Adrenal gland (tissue), 9 donors: ENCODE measurements at regions not wholly inside any gene's neighbourhood (a gene's known extent, or its start where the extent isn't known, plus 50 kb on each side); places are given as distances from the start of the nearest gene placed in this dataset.

Experiments
- DNase-seq, 7 donors: peaks; one replicate each; pipeline ENCODE4 v3.0.0-alpha.2; 2019 to 2020
- H3K27ac ChIP-seq, 5 donors: fragments of 200-600 bp; sonication (generic) in 4 of 5; 1 replicate in 3 of 5; 2 replicates in 2 of 5; pipeline versions ENCODE4 v1.5.1 to v1.8.0; 2016 to 2020; ENCODE audit warnings: mild to moderate bottlenecking in 1 of 5
- H3K27me3 ChIP-seq: fragments of 200-600 bp; 2 replicates; pipeline ENCODE4 v1.8.0; 2021
- H3K36me3 ChIP-seq, 2 donors: fragments of 200-600 bp; replicated peaks in 1 of 2; 1 replicate in 1 of 2; 2 replicates in 1 of 2; pipeline versions ENCODE4 v1.5.1 to v1.8.0; 2018 to 2022
- H3K4me1 ChIP-seq, 2 donors: fragments of 200-600 bp; replicated peaks in 1 of 2; 1 replicate in 1 of 2; 2 replicates in 1 of 2; pipeline versions ENCODE4 v1.5.1 to v1.8.0; 2018 to 2021
- H3K4me3 ChIP-seq, 4 donors: fragments of 200-600 bp; sonication (generic) in 3 of 4; one replicate each; pipeline ENCODE4 v1.5.1; 2016 to 2018
- H3K9me3 ChIP-seq, 3 donors: fragments of 200-600 bp; sonication (generic) in 1 of 3; replicated peaks in 1 of 3; 1 replicate in 2 of 3; 2 replicates in 1 of 3; pipeline versions ENCODE4 v1.5.1 to v1.8.0; 2016 to 2021
- CTCF ChIP-seq, 6 experiments: fragments of 450-650 bp in 4 of 6; fragments of 200-600 bp in 2 of 6; sonication (generic) in 1 of 6; IDR thresholded peaks; 1 replicate in 5 of 6; 2 replicates in 1 of 6; pipeline versions ENCODE4 v1.5.1 to v1.8.0; 2016 to 2021; ENCODE audit warnings: antibody characterized with exemption in 6 of 6, mild to moderate bottlenecking in 2 of 6, moderate library complexity in 1 of 6
- POLR2A ChIP-seq, 2 donors: fragments of 450-650 bp; IDR thresholded peaks; one replicate each; pipeline ENCODE4 v1.6.1; 2017; ENCODE audit warnings: antibody characterized with exemption in 2 of 2, mild to moderate bottlenecking in 2 of 2, moderate library complexity in 1 of 2
- WGBS, 4 donors: extraction: QIAGEN DNeasy Blood & Tissue Kit in 2 of 4; methylation state at CpG; one replicate each; pipeline versions ENCODE4 v1.1.5 to v1.1.7; 2013 to 2017; 5-methylcytosine and 5-hydroxymethylcytosine counted together
- intact Hi-C, 2 donors: fragments of 100-400 bp; cut with DNase I; formaldehyde crosslinking; loops; one replicate each; pipeline versions ENCODE4 v1.14.1 to v1.15.0; 2022 to 2023
- donor health status: healthy with polysubstance abuse.
- donor health status: Bipolar disorder and iron deficiency.
- donor health status: DM: yes; HTN: yes; CAD: no.
- donor health status: DM: no; HTN: no; CAD: no.
- donor health status: DM: no; HTN: no; CAD: no.

GRCh38 chr6:95233879-95234278, 343.5 kb upstream of the MANEA start:
- WGBS, 4 donors, result 86 to 88% (median 87%) methylated on average over 9 of the region's 9 CpGs
- TF ChIP-seq CTCF (IDR thresholded peaks at IDR 0.05) (no peak), POLR2A (IDR thresholded peaks at IDR 0.05) (no peak)
- Histone ChIP-seq H3K4me1 (no peaks in the 10 kb centered on the region), H3K4me3 (no peak overlapping the region), H3K9me3 (no peaks in the 10 kb centered on the region), H3K27ac (no peak overlapping the region), H3K27me3 (no peaks in the 10 kb centered on the region), H3K36me3 (no peaks in the 10 kb centered on the region)
- intact Hi-C loops, result no loop called here
- no peak for DNase-seq

GRCh38 chr6:95240514-95240913, 336.8 kb upstream of the MANEA start:
- H3K27ac ChIP-seq, result no peak overlapping the region
- H3K9me3 ChIP-seq, result no peaks in the 10 kb centered on the region
- intact Hi-C loops, result no loop called here
- TF ChIP-seq CTCF (IDR thresholded peaks at IDR 0.05) (no peak), POLR2A (IDR thresholded peaks at IDR 0.05) (no peak)
- DNase-seq, result no peak
- no peaks in the 10 kb centered on the region for H3K36me3 ChIP-seq
- H3K27me3 ChIP-seq, result no peaks in the 10 kb centered on the region
- H3K4me3 ChIP-seq, result no peak overlapping the region
- no peaks in the 10 kb centered on the region for H3K4me1 ChIP-seq

- Histone ChIP-seq H3K36me3 (no peaks in the 10 kb centered on the region), H3K9me3 (no peaks in the 10 kb centered on the region), H3K27ac (no peak overlapping the region), H3K4me1 (no peaks in the 10 kb centered on the region), H3K27me3 (no peaks in the 10 kb centered on the region), H3K4me3 (no peak overlapping the region)
- no peak for DNase-seq
- intact Hi-C loops, result no loop called here
- TF ChIP-seq POLR2A (IDR thresholded peaks at IDR 0.05) (no peak), CTCF (IDR thresholded peaks at IDR 0.05) (no peak)
- WGBS, 4 donors, result 42 to 50% (median 44%) methylated on average over 1 of the region's 1 CpG
Observed at GRCh38 chr6:95242560-95242959, 334.8 kb upstream of the MANEA start.

- no peaks in the 10 kb centered on the region for H3K9me3 ChIP-seq
- H3K4me1 ChIP-seq, result no peaks in the 10 kb centered on the region
- TF ChIP-seq CTCF (IDR thresholded peaks at IDR 0.05) (no peak), POLR2A (IDR thresholded peaks at IDR 0.05) (no peak)
- H3K27ac ChIP-seq, result no peak overlapping the region
- H3K4me3 ChIP-seq, result no peak overlapping the region
- no peaks in the 10 kb centered on the region for H3K36me3 ChIP-seq
- no peaks in the 10 kb centered on the region for H3K27me3 ChIP-seq
- no peak for DNase-seq
- intact Hi-C loops, result no loop called here
Observed at GRCh38 chr6:95243053-95243452, 334.3 kb upstream of the MANEA start.
